GM18517 (cell line): ENCODE measurements at regions not wholly inside any gene's neighbourhood (a gene's known extent, or its start where the extent isn't known, plus 50 kb on each side); places are given as distances from the start of the nearest gene placed in this dataset.
"Not testable (repeated sequence)": the region's sequence is repeated elsewhere in the genome, so short reads cannot be mapped to it uniquely, and the experiment has no call there.

Source experiments
- ATAC-seq: cut with Tn5 transposase; IDR thresholded peaks from one replicate; pipeline ENCODE4 v1.9.1; 2021; ENCODE audit warnings: mild to moderate bottlenecking, moderate library complexity; ENCODE audit not compliant: unreplicated experiment

- no peak for ATAC-seq
Observed at GRCh38 chr12:19624491-19624890, 185.2 kb downstream of the AEBP2 start.

GRCh38 chr12:19625551-19625950 is 186.3 kb downstream of the AEBP2 start:
- not testable (repeated sequence) for ATAC-seq

DNA sequence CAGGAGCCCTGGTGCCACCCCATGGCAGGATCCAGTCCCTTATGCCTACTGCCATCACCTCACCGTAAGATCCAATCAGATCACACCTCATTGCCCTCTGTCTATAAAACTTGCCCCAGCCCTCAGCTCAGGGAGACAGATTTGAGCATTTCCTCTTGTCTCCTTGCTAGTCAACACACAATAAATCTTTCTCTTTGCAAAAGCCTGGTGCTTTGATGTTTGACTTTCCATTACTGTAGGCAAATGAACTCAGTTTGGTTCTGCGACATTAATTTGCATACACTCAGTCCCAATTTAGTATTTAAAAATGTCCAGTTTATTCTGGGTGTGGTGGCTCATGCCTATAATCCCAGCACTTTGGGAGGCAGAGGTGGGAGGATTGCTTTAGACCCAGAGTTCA is 188.4 kb downstream of the AEBP2 start:
- no peak for ATAC-seq

DNA sequence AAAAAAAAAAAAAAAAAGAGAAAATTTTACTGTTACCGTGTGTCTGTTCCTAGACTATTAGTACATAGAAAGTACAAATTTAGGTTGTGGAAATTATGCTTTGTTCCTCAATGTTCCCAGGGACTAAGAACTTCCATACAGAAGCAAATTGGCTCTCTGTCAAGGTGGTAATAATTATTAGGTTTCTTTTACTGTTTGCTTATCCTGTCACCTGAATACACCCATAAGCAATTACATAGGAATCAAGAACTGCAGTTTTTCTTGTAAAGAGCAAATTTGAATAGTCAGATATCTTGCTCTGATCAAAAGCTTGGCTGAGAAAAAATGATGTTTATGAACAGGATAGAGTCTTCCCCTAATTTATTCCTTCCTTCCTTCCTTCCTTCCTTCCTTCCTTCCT is 191.2 kb downstream of the AEBP2 start:
- ATAC-seq: no peak

GRCh38 chr12:19633194-19633593 is 193.9 kb downstream of the AEBP2 start:
- ATAC-seq: no peak

DNA sequence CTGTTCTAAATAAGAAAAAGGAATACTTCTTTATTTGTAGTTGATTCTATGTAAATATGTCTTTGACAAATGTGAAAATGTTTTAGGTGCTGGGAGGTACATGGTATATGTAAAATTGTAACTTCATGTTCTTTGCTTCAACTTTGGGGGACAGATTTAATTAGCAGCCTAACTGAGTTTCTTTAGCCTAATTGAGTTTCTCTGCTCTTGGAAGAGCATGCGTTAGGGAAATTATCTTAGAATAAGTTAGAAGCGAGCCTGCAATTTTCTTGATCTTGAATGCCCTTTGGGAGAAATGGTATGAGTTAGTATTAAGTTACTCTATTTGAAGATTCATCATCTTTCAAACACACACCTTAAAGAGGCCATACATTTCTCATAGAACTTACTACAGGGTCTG is 194.3 kb downstream of the AEBP2 start:
- no peak for ATAC-seq

DNA sequence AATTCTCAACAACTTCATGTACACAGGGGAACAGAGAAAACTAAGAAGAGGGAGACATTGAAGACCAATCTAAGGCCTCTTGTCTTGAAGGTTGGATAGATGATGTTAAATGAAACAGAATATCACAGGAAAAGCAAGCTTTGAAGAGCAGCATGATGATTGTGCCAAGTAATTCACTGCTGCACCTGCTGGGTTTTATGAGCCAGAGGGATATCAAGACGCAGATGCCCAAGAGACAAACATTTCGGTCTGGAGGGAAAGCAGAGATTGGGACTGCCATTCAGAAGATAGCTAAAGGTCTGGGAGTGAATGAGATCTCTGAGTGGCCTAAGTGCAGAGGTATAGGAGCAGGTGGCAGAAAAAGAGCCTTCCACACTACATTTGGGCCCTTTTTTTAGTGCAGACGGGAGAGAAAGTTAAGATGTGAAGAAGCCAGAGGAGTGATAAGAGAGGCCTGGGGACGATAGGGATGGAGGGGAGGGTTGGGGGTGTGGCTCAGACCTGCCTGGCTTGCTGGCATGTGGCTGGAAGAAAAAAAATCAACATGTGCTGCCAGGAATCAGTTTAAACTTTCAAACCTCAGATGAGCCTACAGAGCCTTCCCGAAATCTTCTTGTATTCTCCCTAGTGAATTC is 200.6 kb downstream of the AEBP2 start:
- no peak for ATAC-seq

DNA sequence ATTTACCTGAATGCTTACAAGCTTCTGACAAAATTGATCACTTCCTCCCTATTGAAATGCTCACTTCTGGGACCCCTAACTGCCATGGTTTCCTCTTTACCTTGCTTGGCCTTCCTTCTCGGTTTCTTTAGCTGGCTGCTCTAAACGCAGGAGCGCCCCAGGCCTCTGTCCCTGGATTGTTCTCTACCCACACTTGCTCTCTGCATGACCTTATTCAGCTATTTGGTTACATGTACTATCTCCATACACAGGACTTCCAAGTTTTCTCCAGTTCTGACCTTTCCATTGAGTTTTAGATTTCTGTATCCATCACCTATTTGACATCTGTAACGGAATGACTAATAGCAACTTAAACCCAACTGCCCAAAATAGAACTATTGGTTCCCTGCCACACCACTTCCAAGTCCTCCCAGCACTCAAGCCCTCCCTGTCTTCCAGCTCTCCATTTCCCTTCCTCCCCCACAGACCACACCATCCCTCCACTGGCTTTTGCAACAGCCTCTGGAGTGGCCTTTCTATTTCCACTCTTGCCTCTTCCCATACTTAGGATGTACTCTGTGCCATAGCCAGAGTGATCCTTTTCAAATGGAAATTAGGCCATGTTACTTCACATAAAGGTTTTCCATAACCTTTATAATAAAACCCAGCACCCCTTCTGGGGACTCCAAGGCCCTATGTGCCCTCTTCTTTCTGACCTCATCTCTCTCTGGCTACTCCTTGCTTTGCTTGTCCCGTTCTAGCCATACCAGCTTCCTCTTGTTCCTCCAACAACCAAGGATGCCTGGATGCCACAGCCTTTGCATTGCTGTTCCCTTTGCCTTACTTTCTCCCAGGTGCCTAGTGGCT is 202.2 kb downstream of the AEBP2 start:
- no peak for ATAC-seq

DNA sequence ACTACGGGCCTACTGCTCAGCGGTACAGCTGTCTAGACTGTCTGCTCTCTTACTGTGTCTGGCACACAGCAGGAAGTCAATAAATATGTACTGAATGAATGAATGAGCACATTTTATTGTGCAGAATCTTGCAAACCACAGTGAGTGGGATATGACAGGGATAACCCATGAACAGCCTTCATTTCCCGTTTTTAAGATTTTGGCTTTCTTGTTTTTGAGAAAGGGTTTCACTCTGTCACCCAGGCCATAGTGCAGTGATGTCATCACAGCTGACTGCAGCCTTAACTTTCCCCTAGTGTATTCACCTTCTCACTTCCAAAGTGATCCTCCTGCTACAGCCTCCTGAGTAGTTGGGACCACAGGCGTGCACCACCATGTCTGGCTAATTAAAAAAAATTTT is 203.1 kb downstream of the AEBP2 start:
- no peak for ATAC-seq

GRCh38 chr12:19643635-19644034 is 204.3 kb downstream of the AEBP2 start:
- no peak for ATAC-seq

- no peak for ATAC-seq
Observed at GRCh38 chr12:19644571-19644970, 205.3 kb downstream of the AEBP2 start.

- ATAC-seq: no peak
Observed at GRCh38 chr12:19645823-19646222, 206.5 kb downstream of the AEBP2 start.

DNA sequence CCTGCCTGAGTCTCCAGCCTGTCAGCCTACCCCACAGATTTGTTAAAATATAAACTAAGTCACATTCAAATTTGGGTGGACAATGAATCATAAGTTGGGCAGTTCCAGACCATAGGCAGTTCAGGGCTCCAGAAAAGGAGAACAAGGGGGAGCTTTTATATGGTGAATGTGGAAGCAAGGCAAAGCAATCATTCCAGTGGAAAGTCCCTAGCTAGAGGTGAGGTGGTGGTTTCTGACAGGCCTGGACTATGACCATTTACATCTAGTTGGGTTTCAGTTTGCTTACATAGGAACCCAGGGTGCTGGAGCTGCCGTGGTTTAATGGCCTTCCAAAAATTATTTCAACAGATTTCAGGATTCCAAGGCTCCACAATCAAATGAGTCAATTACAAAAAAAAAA is 207.3 kb downstream of the AEBP2 start:
- ATAC-seq: no peak

DNA sequence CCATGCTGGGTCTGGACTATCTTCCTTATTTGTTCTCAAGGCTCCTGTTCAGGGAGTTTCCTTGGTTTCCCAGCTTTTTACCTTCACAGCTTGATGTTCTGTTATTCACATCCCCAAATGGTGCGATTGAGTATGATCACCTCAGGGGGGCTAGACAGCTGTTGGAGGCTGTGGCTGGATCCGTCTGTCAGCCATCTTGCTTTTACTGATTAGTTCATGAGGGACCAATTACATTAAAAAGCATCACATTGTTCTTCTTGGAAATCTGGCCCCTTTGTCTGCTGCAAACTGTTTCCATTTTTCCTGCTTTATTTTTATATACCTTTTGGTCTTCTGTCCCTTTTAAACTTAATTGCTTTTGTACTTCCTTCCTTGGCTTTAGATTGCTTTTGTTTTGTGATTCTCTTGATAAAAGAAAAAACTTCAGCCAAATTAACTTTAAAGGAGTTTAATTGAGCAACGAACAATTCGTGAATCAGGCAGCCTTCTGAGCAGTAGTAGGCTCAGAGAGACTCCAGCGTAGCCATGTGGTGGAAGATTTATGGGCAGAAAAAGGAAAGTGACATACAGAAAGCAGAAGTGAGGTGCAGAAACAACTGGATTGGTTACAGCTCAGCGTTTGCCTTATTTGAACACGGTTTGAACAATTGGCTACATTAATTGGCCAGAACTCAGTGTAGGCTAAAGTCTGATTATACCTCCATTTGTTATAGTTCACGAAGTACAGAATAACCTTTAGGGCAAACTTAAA is 208.7 kb downstream of the AEBP2 start:
- ATAC-seq: no peak

- no peak for ATAC-seq
Observed at GRCh38 chr12:19648591-19648990, 209.3 kb downstream of the AEBP2 start.

GRCh38 chr12:19652386-19652785 is 213.1 kb downstream of the AEBP2 start:
- ATAC-seq: no peak

- ATAC-seq: no peak
Observed at GRCh38 chr12:19654650-19655376, 215.5 kb downstream of the AEBP2 start.

GRCh38 chr12:19657118-19657731 is 217.9 kb downstream of the AEBP2 start:
- no peak for ATAC-seq

DNA sequence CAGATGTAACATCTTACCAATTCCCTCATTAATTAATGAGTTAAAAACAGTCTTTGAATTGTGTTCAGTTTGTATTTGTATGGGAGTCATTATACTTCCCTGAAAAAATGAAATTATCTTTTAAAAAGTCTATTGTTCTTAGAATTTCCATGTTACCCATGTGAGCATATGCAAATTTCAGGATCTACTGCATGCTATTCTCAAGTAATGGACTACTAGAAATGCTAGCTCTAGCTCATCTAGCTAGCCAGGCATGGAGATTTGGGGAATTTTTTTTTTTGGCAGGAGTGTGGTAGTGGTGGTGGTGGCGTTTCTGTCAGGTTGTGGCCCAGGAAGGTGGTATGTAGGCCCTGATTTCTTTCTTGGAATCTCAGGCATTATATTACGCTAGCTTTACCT is 218.4 kb downstream of the AEBP2 start:
- ATAC-seq: no peak

DNA sequence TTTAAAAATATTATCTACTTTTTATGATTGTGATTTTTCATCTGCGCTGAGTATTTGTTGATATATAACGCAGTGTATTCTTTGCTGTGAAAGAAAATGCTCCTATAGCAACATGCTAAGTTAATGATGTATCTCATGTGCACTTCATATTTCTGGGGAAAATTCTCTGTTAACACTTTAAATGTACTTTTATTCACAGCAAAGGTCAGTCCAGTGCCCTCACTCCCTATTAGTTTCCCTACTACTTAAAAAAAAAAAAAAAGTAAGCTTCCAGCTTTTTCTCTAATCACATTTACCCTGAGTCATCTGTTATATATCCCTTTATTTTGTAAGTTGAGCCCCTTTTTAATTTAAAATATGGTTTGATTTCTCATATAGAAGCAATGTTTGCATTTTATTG is 219.8 kb downstream of the AEBP2 start:
- no peak for ATAC-seq

DNA sequence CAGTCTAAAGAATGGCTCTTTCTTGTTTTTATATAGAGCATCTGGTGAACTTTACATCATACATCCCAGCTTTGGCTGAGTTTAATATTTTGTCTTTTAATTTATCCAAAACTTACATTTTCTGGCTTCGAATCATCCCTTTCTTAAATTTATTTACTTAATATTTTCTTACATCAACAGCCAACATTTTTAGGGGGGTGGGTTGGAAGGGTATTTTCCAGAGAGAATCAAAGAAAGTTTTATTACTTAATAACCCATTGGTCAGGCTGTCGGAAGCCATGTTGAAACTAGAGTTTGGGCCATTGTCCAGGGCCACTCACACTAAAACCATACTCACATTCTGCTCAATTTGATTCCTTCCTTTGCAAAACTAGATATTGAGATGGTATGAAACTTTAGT is 220.2 kb downstream of the AEBP2 start:
- no peak for ATAC-seq
